ENCODE measurements at regions not wholly inside any gene's neighbourhood (a gene's known extent, or its start where the extent isn't known, plus 50 kb on each side); places are given as distances from the start of the nearest gene placed in this dataset.

DNA sequence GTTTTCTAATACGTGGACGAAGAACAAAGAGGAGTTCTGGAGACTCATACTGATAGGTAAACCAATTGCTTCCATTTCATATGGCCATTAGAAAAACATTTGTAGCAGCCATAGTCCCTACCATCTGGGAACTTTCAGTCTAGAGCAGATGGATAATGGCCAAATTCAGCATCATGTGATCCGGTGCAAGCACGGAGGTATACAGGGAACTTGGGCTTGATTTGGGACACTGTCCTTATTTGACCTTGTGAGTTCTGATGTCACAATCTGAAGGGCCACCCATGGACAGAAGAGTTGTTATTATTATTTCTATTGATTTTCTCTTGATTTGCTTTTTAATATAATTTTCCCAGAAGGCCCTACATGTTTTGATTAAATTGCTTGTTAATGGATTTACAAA is 154.6 kb upstream of the ZNF267 start:
- no peak for TF ChIP-seq EZH2 (optimal IDR thresholded peaks at IDR 0.05; ENCODE audit: low read depth, low read length)
- TF ChIP-seq, protein P1, sequence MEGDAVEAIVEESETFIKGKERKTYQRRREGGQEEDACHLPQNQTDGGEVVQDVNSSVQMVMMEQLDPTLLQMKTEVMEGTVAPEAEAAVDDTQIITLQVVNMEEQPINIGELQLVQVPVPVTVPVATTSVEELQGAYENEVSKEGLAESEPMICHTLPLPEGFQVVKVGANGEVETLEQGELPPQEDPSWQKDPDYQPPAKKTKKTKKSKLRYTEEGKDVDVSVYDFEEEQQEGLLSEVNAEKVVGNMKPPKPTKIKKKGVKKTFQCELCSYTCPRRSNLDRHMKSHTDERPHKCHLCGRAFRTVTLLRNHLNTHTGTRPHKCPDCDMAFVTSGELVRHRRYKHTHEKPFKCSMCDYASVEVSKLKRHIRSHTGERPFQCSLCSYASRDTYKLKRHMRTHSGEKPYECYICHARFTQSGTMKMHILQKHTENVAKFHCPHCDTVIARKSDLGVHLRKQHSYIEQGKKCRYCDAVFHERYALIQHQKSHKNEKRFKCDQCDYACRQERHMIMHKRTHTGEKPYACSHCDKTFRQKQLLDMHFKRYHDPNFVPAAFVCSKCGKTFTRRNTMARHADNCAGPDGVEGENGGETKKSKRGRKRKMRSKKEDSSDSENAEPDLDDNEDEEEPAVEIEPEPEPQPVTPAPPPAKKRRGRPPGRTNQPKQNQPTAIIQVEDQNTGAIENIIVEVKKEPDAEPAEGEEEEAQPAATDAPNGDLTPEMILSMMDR (IDR thresholded peaks at IDR 0.05; ENCODE audit: low read length) = no peak
